OCI-LY1 (cell line): ENCODE measurements at regions not wholly inside any gene's neighbourhood (a gene's known extent, or its start where the extent isn't known, plus 50 kb on each side); places are given as distances from the start of the nearest gene placed in this dataset.
A peak's percentile ranks its signal among the peaks of the same experiment; 100 is the strongest.

Experiments
- H2AFZ ChIP-seq: fragments of 200-600 bp; sonication (generic), shearing (Covaris generic); 2 replicates; pipeline ENCODE4 v1.6.0; 2014; ENCODE audit warnings: antibody characterized with exemption, mild to moderate bottlenecking, low read length
- H3F3A ChIP-seq: fragments of 200-600 bp; sonication (generic), shearing (Covaris generic); 2 replicates; pipeline ENCODE4 v1.6.0; 2014; ENCODE audit warnings: mild to moderate bottlenecking, antibody characterized with exemption, low read length, moderate library complexity; ENCODE audit not compliant: insufficient read depth
- H3K27ac ChIP-seq: fragments of 200-600 bp; sonication (generic); 2 replicates; pipeline ENCODE4 v1.5.1; 2014; ENCODE audit warnings: low read length, mixed run types, mild to moderate bottlenecking, low read depth; ENCODE audit not compliant: poor library complexity, severe bottlenecking
- H3K27me3 ChIP-seq: fragments of 200-600 bp; sonication (generic); 2 replicates; pipeline ENCODE4 v1.6.0; 2014; ENCODE audit warnings: antibody characterized with exemption, mild to moderate bottlenecking, low read length, moderate library complexity; ENCODE audit not compliant: insufficient read depth
- H3K36me3 ChIP-seq: fragments of 200-600 bp; sonication (generic); 2 replicates; pipeline ENCODE4 v1.6.1; 2014; ENCODE audit warnings: mild to moderate bottlenecking, antibody characterized with exemption, low read length, moderate library complexity, mixed read lengths; ENCODE audit not compliant: insufficient read depth
- H3K4me1 ChIP-seq: fragments of 200-600 bp; sonication (generic); 2 replicates; pipeline ENCODE4 v1.5.1; 2014; ENCODE audit warnings: mild to moderate bottlenecking, low read length, moderate library complexity; ENCODE audit not compliant: insufficient read depth, severe bottlenecking
- H3K4me2 ChIP-seq: fragments of 200-600 bp; sonication (generic), shearing (Covaris generic); 2 replicates; pipeline ENCODE4 v1.6.1; 2014; ENCODE audit warnings: low read length
- H3K4me3 ChIP-seq: fragments of 200-600 bp; sonication (generic); 2 replicates; pipeline ENCODE4 v1.5.1; 2014; ENCODE audit warnings: low read length, low read depth, mild to moderate bottlenecking, mixed read lengths; ENCODE audit not compliant: poor library complexity, severe bottlenecking
- H3K79me2 ChIP-seq: fragments of 200-600 bp; shearing (Covaris generic); 2 replicates; pipeline ENCODE4 v1.6.1; 2016; ENCODE audit warnings: mixed run types, low read length, mixed read lengths; ENCODE audit not compliant: insufficient read depth
- H3K9ac ChIP-seq: fragments of 200-600 bp; sonication (generic), shearing (Covaris generic); 2 replicates; pipeline ENCODE4 v1.6.1; 2014; ENCODE audit warnings: mild to moderate bottlenecking, low read length, mixed read lengths
- H3K9me2 ChIP-seq: fragments of 200-600 bp; sonication (generic), shearing (Covaris generic); 2 replicates; pipeline ENCODE4 v1.6.1; 2014; ENCODE audit warnings: low read depth, mild to moderate bottlenecking, low read length, mixed read lengths
- H3K9me3 ChIP-seq: fragments of 200-600 bp; shearing (Covaris generic); 2 replicates; pipeline ENCODE4 v1.6.1; 2014; ENCODE audit warnings: low read length, mixed read lengths
- H4K20me1 ChIP-seq: fragments of 200-600 bp; sonication (generic), shearing (Covaris generic); 2 replicates; pipeline ENCODE4 v1.6.0; 2016; ENCODE audit warnings: mild to moderate bottlenecking, low read length; ENCODE audit not compliant: insufficient read depth
- CTCF ChIP-seq: fragments of 200-600 bp; sonication (generic), shearing (Covaris generic); IDR thresholded peaks from 2 replicates; pipeline ENCODE4 v1.5.1; 2017; ENCODE audit warnings: mild to moderate bottlenecking, antibody characterized with exemption, low read length, moderate library complexity, mixed read lengths
- EZH2 ChIP-seq: fragments of 200-600 bp; sonication (generic), shearing (Covaris generic); IDR thresholded peaks from 2 replicates; pipeline ENCODE4 v1.8.0; 2017; ENCODE audit warnings: borderline replicate concordance, mixed run types, mild to moderate bottlenecking, antibody characterized with exemption, low read length, moderate library complexity, mixed read lengths

GRCh38 chr2:12178289-12179080 lies 432.1 kb downstream of the LPIN1 start:
- Histone ChIP-seq H3F3A (0 out of 2 replicates have a peak, but pooled peaks cover 4% of the 10 kb centered on the region), H2AFZ (no peak overlapping the region), H3K36me3 (no peaks in the 10 kb centered on the region), H3K4me3 (no peak overlapping the region), H3K27ac (peak overlapping the region; percentile 85), H3K27me3 (no peaks in the 10 kb centered on the region), H3K4me1 (peaks cover 38% of the 10 kb centered on the region), H4K20me1 (no peaks in the 10 kb centered on the region), H3K4me2 (peak overlapping the region; percentile 58; the same call in 1 of the 2 replicates), H3K9me3 (no peaks in the 10 kb centered on the region), H3K79me2 (no peaks in the 10 kb centered on the region), H3K9ac (peak overlapping the region; percentile 60; the same call in 1 of the 2 replicates), H3K9me2 (no peaks in the 10 kb centered on the region)
- TF ChIP-seq CTCF (no peak), EZH2 (no peak)

- H2AFZ ChIP-seq, result no peak overlapping the region
- no peak for TF ChIP-seq CTCF
- no peak for TF ChIP-seq EZH2
- H3F3A ChIP-seq, result no peaks in the 10 kb centered on the region
- H3K4me3 ChIP-seq, result no peak overlapping the region
- no peak overlapping the region for H3K4me2 ChIP-seq
- H4K20me1 ChIP-seq, result no peaks in the 10 kb centered on the region
- no peaks in the 10 kb centered on the region for H3K27me3 ChIP-seq
- H3K4me1 ChIP-seq, result peaks cover 35% of the 10 kb centered on the region
- no peaks in the 10 kb centered on the region for H3K36me3 ChIP-seq
- no peaks in the 10 kb centered on the region for H3K79me2 ChIP-seq
- H3K9me3 ChIP-seq, result no peaks in the 10 kb centered on the region
- H3K9me2 ChIP-seq, result no peaks in the 10 kb centered on the region
- H3K27ac ChIP-seq, result no peak overlapping the region
- H3K9ac ChIP-seq, result no peak overlapping the region
Observed at GRCh38 chr2:12180031-12180430, 433.6 kb downstream of the LPIN1 start.

- H3K9me2 ChIP-seq, result no peaks in the 10 kb centered on the region
- no peaks in the 10 kb centered on the region for H3K27me3 ChIP-seq
- peaks cover 4% of the 10 kb centered on the region for H3K4me1 ChIP-seq
- no peaks in the 10 kb centered on the region for H3F3A ChIP-seq
- H3K4me3 ChIP-seq, result no peak overlapping the region
- TF ChIP-seq CTCF, result no peak
- no peak for TF ChIP-seq EZH2
- H4K20me1 ChIP-seq, result no peaks in the 10 kb centered on the region
- no peaks in the 10 kb centered on the region for H3K9me3 ChIP-seq
- H3K4me2 ChIP-seq, result no peak overlapping the region
- no peak overlapping the region for H3K27ac ChIP-seq
- H3K9ac ChIP-seq, result no peak overlapping the region
- H3K79me2 ChIP-seq, result no peaks in the 10 kb centered on the region
- no peaks in the 10 kb centered on the region for H3K36me3 ChIP-seq
- no peak overlapping the region for H2AFZ ChIP-seq
Observed at GRCh38 chr2:12183032-12183645, 436.7 kb downstream of the LPIN1 start.
